H1 (cell line): ENCODE measurements at regions not wholly inside any gene's neighbourhood (a gene's known extent, or its start where the extent isn't known, plus 50 kb on each side); places are given as distances from the start of the nearest gene placed in this dataset.
A peak's percentile ranks its signal among the peaks of the same experiment; 100 is the strongest.

Experiments used
- ASH2L ChIP-seq: fragments of 200-600, 300-600 bp; sonication (generic); IDR thresholded peaks from one replicate; pipeline ENCODE4 v1.7.1; 2017; ENCODE audit warnings: low read length
- BACH1 ChIP-seq: IDR thresholded peaks from 2 replicates; pipeline ENCODE4 v1.6.1; 2012; ENCODE audit warnings: low read length, improper control_type of control experiment
- CEBPB ChIP-seq: IDR thresholded peaks from 2 replicates; pipeline ENCODE4 v1.6.1; 2012; ENCODE audit warnings: low read depth, low read length
- CHD2 ChIP-seq: IDR thresholded peaks from 2 replicates; pipeline ENCODE4 v1.6.1; 2012; ENCODE audit warnings: low read length, improper control_type of control experiment
- EZH2 ChIP-seq: fragments of 200-600 bp; sonication (generic); IDR thresholded peaks from 2 replicates; pipeline ENCODE4 v1.7.1; 2012; ENCODE audit warnings: low read depth, mild to moderate bottlenecking, moderate library complexity, low read length, inconsistent platforms; ENCODE audit not compliant: severe bottlenecking
- JUND ChIP-seq: IDR thresholded peaks from 2 replicates; pipeline ENCODE4 v1.6.1; 2011; ENCODE audit warnings: mild to moderate bottlenecking, improper control_type of control experiment, low read length
- KDM5A ChIP-seq: fragments of 200-600 bp; IDR thresholded peaks from 2 replicates; pipeline ENCODE4 v1.7.1; 2012; ENCODE audit warnings: mild to moderate bottlenecking, low read length, inconsistent platforms, mixed read lengths
- PHF8 ChIP-seq: fragments of 200-600 bp; sonication (generic); conservative IDR thresholded peaks from 2 replicates; pipeline ENCODE4 v1.7.1; 2012; ENCODE audit warnings: low read depth, mild to moderate bottlenecking, inconsistent platforms, low read length, moderate library complexity
- POLR2AphosphoS5 ChIP-seq: IDR thresholded peaks from 2 replicates; pipeline ENCODE4 v1.6.1; 2011; ENCODE audit warnings: low read depth, low read length
- RAD21 ChIP-seq, 2 experiments: IDR thresholded peaks in 1 of 2; conservative IDR thresholded peaks in 1 of 2; 2 replicates each; pipeline ENCODE4 v1.6.1; 2011; ENCODE audit warnings: low read depth in 2 of 2, low read length in 2 of 2, improper control_type of control experiment in 1 of 2, inconsistent platforms in 1 of 2, mild to moderate bottlenecking in 1 of 2, moderate library complexity in 1 of 2
- ZNF274 ChIP-seq: IDR thresholded peaks from 2 replicates; pipeline ENCODE4 v1.7.0; 2012; ENCODE audit warnings: low read length, borderline replicate concordance; ENCODE audit errors: extremely low read depth
- TF ChIP-seq, protein P1 (sequence below), 3 experiments: IDR thresholded peaks; 1 replicate in 2 of 3; 2 replicates in 1 of 3; pipeline versions ENCODE4 v1.5.1 to v1.6.1; 2011; ENCODE audit warnings: low read length in 3 of 3, mild to moderate bottlenecking in 3 of 3, inconsistent platforms in 2 of 3, low read depth in 1 of 3, moderate library complexity in 1 of 3; ENCODE audit not compliant: insufficient read depth in 1 of 3; ENCODE audit errors: control extremely low read depth in 1 of 3

DNA sequence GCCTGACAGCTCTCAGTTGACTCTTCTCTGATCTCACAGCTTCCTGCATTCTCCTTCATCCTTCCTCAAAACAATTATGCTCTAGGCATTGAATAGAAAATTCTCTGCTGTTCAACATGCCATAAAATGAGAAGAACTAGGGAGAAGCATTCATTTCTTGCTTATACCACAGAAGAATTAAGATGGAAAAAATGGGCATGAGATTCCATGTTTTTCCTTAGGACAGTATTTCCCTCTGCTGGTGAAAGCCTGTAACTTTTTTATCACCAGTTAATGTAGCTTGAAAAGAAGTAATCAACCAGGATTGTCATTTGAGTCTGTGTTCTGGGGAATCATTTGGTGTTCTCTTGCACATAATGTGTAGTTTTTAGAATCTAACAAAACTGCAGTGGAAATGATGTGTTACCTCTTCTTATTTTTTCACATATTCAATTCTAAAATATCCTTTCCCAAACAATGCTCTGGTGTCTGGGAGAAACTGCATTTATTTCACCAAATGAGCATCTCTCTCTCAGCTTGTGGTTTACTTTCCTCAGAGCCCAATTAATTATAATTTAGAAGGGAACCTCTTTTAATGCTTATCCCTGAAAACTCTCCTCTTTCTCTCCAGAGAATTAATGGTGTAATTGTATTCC lies 92.8 kb upstream of the DCBLD2 start:
- TF ChIP-seq JUND (no peak), EZH2 (no peak), CEBPB (no peak), RAD21 (IDR thresholded peaks at IDR 0.05 in 1 of 2, conservative IDR thresholded peaks at IDR 0.05 in 1 of 2; ENCODE audit: low read depth in 2 of 2, low read length in 2 of 2) (peak; percentile 73 to 75), CHD2 (no peak), POLR2AphosphoS5 (no peak), KDM5A (no peak), PHF8 (no peak), BACH1 (no peak), ASH2L (no peak), ZNF274 (no peak)
- TF ChIP-seq, protein P1, sequence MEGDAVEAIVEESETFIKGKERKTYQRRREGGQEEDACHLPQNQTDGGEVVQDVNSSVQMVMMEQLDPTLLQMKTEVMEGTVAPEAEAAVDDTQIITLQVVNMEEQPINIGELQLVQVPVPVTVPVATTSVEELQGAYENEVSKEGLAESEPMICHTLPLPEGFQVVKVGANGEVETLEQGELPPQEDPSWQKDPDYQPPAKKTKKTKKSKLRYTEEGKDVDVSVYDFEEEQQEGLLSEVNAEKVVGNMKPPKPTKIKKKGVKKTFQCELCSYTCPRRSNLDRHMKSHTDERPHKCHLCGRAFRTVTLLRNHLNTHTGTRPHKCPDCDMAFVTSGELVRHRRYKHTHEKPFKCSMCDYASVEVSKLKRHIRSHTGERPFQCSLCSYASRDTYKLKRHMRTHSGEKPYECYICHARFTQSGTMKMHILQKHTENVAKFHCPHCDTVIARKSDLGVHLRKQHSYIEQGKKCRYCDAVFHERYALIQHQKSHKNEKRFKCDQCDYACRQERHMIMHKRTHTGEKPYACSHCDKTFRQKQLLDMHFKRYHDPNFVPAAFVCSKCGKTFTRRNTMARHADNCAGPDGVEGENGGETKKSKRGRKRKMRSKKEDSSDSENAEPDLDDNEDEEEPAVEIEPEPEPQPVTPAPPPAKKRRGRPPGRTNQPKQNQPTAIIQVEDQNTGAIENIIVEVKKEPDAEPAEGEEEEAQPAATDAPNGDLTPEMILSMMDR (IDR thresholded peaks at IDR 0.05; ENCODE audit: control extremely low read depth in 1 of 3, insufficient read depth in 1 of 3, low read depth in 1 of 3, low read length in 3 of 3) = peak in 2 of 3 experiments; percentile 48 to 49; a peak in 2 of 4 replicates
